ENCODE measurements at regions not wholly inside any gene's neighbourhood (a gene's known extent, or its start where the extent isn't known, plus 50 kb on each side); places are given as distances from the start of the nearest gene placed in this dataset.

GRCh38 chr14:30159374-30159773, 231.7 kb upstream of the PRKD1 start:
- Histone ChIP-seq H4K20me1 (replicated peaks; ENCODE audit: insufficient read depth) (no peaks in the 10 kb centered on the region), H2AFZ (no peak overlapping the region), H3K27me3 (ENCODE audit: insufficient read depth) (no peaks in the 10 kb centered on the region; the same call in 1 of the 2 replicates), H3K4me1 (ENCODE audit: insufficient read depth) (0 out of 2 replicates have a peak, but pooled peaks cover 3% of the 10 kb centered on the region), H3K36me3 (ENCODE audit: insufficient read depth) (no peaks in the 10 kb centered on the region), H3K27ac (ENCODE audit: low read depth) (no peak overlapping the region), H3F3A (replicated peaks; ENCODE audit: low read depth) (no peaks in the 10 kb centered on the region), H3K9me2 (ENCODE audit: insufficient read depth) (no peaks in the 10 kb centered on the region), H3K4me3 (no peak overlapping the region), H3K4me2 (no peak overlapping the region), H3K79me2 (replicated peaks; ENCODE audit: insufficient read depth) (no peaks in the 10 kb centered on the region)
- H3K4me1 Mint-ChIP-seq = peaks cover 6% of the 10 kb centered on the region; the same call in 2 of the 3 replicates
- no peaks in the 10 kb centered on the region for H3K36me3 Mint-ChIP-seq (ENCODE audit: low read depth)
- ATAC-seq (no peak), DNase-seq (ENCODE audit: low spot score) (no peak)
- H3K27me3 Mint-ChIP-seq (ENCODE audit: insufficient read depth, low read depth, poor library complexity) = no peaks in the 10 kb centered on the region
- TF ChIP-seq EZH2 (IDR thresholded peaks at IDR 0.05; ENCODE audit: low read depth, unreplicated experiment) (no peak), STAT1 (IDR thresholded peaks at IDR 0.05; ENCODE audit: unreplicated experiment) (no peak), EZH2phosphoT487 (IDR thresholded peaks at IDR 0.05; ENCODE audit: unreplicated experiment) (no peak), ZNF331 (CRISPR knock-in tag; IDR thresholded peaks at IDR 0.05; ENCODE audit: low read depth) (no peak), REST (IDR thresholded peaks at IDR 0.05; ENCODE audit: unreplicated experiment) (no peak)
- no peak overlapping the region for H3K27ac Mint-ChIP-seq
- H3K4me3 Mint-ChIP-seq = no peak overlapping the region
- no peaks in the 10 kb centered on the region for H3K9me3 Mint-ChIP-seq

GRCh38 chr14:30160608-30161007, 233.0 kb upstream of the PRKD1 start:
- H2AFZ ChIP-seq = no peak overlapping the region
- no peaks in the 10 kb centered on the region for H3K9me3 Mint-ChIP-seq
- H3K27ac Mint-ChIP-seq = no peak overlapping the region
- H3K36me3 Mint-ChIP-seq (ENCODE audit: low read depth) = no peaks in the 10 kb centered on the region
- no peaks in the 10 kb centered on the region for H3K9me2 ChIP-seq (ENCODE audit: insufficient read depth)
- H3K79me2 ChIP-seq (replicated peaks; ENCODE audit: insufficient read depth) = no peaks in the 10 kb centered on the region
- no peak overlapping the region for H3K4me2 ChIP-seq
- H3K27ac ChIP-seq (ENCODE audit: low read depth) = no peak overlapping the region
- H3K4me3 ChIP-seq = no peak overlapping the region
- no peak for ATAC-seq
- H3K4me1 ChIP-seq (ENCODE audit: insufficient read depth) = 0 out of 2 replicates have a peak, but pooled peaks cover 3% of the 10 kb centered on the region
- no peaks in the 10 kb centered on the region; the same call in 1 of the 2 replicates for H3K27me3 ChIP-seq (ENCODE audit: insufficient read depth)
- H3K4me3 Mint-ChIP-seq = no peak overlapping the region
- DNase-seq (ENCODE audit: low spot score) = no peak
- no peaks in the 10 kb centered on the region for H3K36me3 ChIP-seq (ENCODE audit: insufficient read depth)
- H3F3A ChIP-seq (replicated peaks; ENCODE audit: low read depth) = no peaks in the 10 kb centered on the region
- peaks cover 6% of the 10 kb centered on the region; the same call in 2 of the 3 replicates for H3K4me1 Mint-ChIP-seq
- no peaks in the 10 kb centered on the region for H3K27me3 Mint-ChIP-seq (ENCODE audit: insufficient read depth, low read depth, poor library complexity)
- no peaks in the 10 kb centered on the region for H4K20me1 ChIP-seq (replicated peaks; ENCODE audit: insufficient read depth)
- TF ChIP-seq EZH2phosphoT487 (IDR thresholded peaks at IDR 0.05; ENCODE audit: unreplicated experiment) (no peak), POLR2AphosphoS5 (IDR thresholded peaks at IDR 0.05; ENCODE audit: low read depth) (no peak), ZNF331 (CRISPR knock-in tag; IDR thresholded peaks at IDR 0.05; ENCODE audit: low read depth) (no peak), JUNB (IDR thresholded peaks at IDR 0.05; ENCODE audit: unreplicated experiment) (no peak), REST (IDR thresholded peaks at IDR 0.05; ENCODE audit: unreplicated experiment) (no peak), EZH2 (IDR thresholded peaks at IDR 0.05; ENCODE audit: low read depth, unreplicated experiment) (no peak), CTCF (conservative IDR thresholded peaks at IDR 0.05; ENCODE audit: low read depth in 2 of 2) (no peak)

All from GM23338 (cell line).